ENCODE measurements at regions not wholly inside any gene's neighbourhood (a gene's known extent, or its start where the extent isn't known, plus 50 kb on each side); places are given as distances from the start of the nearest gene placed in this dataset.

DNA sequence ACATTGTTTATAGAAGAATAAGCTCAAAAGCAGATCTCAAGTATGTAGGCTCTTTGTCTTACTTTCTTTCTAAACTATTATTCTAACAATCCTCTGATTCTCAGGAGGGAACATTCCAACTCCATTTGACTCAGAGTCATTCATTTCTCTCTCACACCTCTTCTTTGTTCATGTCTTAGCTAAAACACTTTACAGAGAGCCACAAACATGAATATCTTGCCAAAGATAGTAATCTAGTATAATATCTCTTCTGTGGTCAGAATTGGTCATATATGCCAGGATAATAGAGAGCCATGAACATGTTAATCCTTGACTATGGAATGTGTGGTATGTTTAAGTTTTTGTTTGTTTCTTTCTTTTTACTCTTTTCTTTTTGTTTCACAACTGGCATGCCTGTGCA is 456.0 kb upstream of the PTCHD4 start (continued):
- TF ChIP-seq ATF3 (IDR thresholded peaks at IDR 0.05; ENCODE audit: borderline replicate concordance, extremely low read depth, low read depth, low read length) (no peak), RAD51 (IDR thresholded peaks at IDR 0.05) (no peak)

DNA sequence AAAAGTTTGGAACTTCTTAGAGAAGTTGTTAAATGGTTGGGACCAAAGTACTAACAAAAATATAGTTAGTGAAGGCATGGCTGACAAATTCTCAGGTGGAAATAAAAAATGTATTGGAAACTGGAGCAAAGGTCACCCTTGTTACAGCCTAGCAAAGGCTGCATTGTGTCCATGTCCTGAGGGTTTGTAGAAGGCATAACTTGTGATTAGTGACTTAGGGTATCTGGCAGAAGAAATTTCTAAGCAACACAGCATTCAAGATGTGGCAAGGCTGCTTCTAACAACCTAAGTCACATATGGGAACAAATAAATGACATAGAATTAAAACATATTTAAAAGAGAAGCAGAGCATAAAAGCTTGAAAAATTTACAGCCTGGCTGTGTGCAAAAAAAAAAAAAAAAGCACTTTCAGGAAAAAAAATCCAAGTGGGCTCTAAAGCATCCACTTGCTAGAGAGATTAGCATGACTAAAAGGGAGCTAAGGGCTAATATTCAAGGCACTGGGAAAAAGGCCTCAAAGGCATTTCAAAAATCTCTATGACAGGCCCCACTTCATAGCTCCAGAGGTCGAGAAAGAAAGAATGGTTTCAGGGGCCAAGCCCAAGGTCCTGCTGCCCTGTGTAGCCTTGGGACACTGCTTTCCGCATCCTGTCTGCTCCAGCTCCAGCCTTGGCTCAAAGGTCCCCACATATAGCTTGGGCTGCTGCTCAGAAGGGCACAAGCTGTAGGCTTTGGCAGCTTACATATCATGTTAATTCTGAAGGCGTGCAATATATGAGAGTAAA is 453.2 kb upstream of the PTCHD4 start:
- H3K4me2 ChIP-seq (ENCODE audit: control insufficient read depth, insufficient read depth) = no peak overlapping the region
- 13% methylated on average over 3 of the region's 3 CpGs for WGBS (ENCODE audit: insufficient coverage, insufficient replicate concordance, low lambda C conversion rate, missing lambda C conversion rate)
- H2AFZ ChIP-seq (ENCODE audit: control insufficient read depth, low read depth, low read length) = no peak overlapping the region
- in situ Hi-C loops (cut with MboI) = no loop called here
- no peaks in the 10 kb centered on the region for H3K4me1 ChIP-seq (ENCODE audit: control insufficient read depth, insufficient read depth, low read length)
- H3K9me3 ChIP-seq (replicated peaks; ENCODE audit: control insufficient read depth, insufficient read depth, low read length) = no peaks in the 10 kb centered on the region
- no peak overlapping the region for H3K9ac ChIP-seq (ENCODE audit: control insufficient read depth, insufficient read depth, low read length)
- RAD21 ChIA-PET (ENCODE audit: unreplicated experiment) = no interaction called here
- no peaks in the 10 kb centered on the region for H3K36me3 ChIP-seq (ENCODE audit: control insufficient read depth in 2 of 2, insufficient read depth in 2 of 2, low read length in 1 of 2)
- no peaks in the 10 kb centered on the region for H3K27me3 ChIP-seq (replicated peaks in 1 of 2; ENCODE audit: control insufficient read depth in 2 of 2, insufficient read depth in 2 of 2, low read length in 1 of 2)
- no peak for FAIRE-seq
- no peak overlapping the region for H3K4me3 ChIP-seq
- H3K27ac ChIP-seq (ENCODE audit: control insufficient read depth, insufficient read depth) = no peak overlapping the region
- POLR2A ChIA-PET = no interaction called here
- SMC1A ChIA-PET (ENCODE audit: uncharacterized antibody, unreplicated experiment) = no interaction called here
- no peak for ATAC-seq
- no peaks in the 10 kb centered on the region for H4K20me1 ChIP-seq (ENCODE audit: control insufficient read depth, insufficient read depth)
- no TSS peak for BruUV-seq (replicated peaks)
- DNase-seq (ENCODE audit: low read depth, low spot score) = no peak
- intact Hi-C loops (cut with micrococcal nuclease; ENCODE audit: unreplicated experiment) = no loop called here
- H3K79me2 ChIP-seq (ENCODE audit: control insufficient read depth, insufficient read depth, low read length) = no peaks in the 10 kb centered on the region
- CTCF ChIA-PET = interaction anchor here (0.6 kb wide), 1 partner anchor 1777 kb away, joined by 4 read pairs; no protein-coding TSS in a partner anchor
- TF ChIP-seq, protein P1, sequence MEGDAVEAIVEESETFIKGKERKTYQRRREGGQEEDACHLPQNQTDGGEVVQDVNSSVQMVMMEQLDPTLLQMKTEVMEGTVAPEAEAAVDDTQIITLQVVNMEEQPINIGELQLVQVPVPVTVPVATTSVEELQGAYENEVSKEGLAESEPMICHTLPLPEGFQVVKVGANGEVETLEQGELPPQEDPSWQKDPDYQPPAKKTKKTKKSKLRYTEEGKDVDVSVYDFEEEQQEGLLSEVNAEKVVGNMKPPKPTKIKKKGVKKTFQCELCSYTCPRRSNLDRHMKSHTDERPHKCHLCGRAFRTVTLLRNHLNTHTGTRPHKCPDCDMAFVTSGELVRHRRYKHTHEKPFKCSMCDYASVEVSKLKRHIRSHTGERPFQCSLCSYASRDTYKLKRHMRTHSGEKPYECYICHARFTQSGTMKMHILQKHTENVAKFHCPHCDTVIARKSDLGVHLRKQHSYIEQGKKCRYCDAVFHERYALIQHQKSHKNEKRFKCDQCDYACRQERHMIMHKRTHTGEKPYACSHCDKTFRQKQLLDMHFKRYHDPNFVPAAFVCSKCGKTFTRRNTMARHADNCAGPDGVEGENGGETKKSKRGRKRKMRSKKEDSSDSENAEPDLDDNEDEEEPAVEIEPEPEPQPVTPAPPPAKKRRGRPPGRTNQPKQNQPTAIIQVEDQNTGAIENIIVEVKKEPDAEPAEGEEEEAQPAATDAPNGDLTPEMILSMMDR (IDR thresholded peaks at IDR 0.05 in 2 of 3, conservative IDR thresholded peaks at IDR 0.05 in 1 of 3; ENCODE audit: control insufficient read depth in 2 of 3, extremely low read depth in 1 of 3, insufficient read depth in 1 of 3, low read depth in 3 of 3, low read length in 3 of 3) = no peak
- TF ChIP-seq WRNIP1 (IDR thresholded peaks at IDR 0.05; ENCODE audit: borderline replicate concordance, low read depth, low read length) (no peak), ATF3 (IDR thresholded peaks at IDR 0.05; ENCODE audit: borderline replicate concordance, extremely low read depth, low read depth, low read length) (no peak), POLR2AphosphoS2 (IDR thresholded peaks at IDR 0.05; ENCODE audit: low read depth, low read length) (no peak), GABPA (IDR thresholded peaks at IDR 0.05; ENCODE audit: low read depth) (no peak), KLF5 (IDR thresholded peaks at IDR 0.05; ENCODE audit: partially characterized antibody) (no peak), ZNF207 (IDR thresholded peaks at IDR 0.05; ENCODE audit: borderline replicate concordance) (no peak), CBX3 (IDR thresholded peaks at IDR 0.05; ENCODE audit: borderline replicate concordance, low read depth) (no peak), RBBP5 (conservative IDR thresholded peaks at IDR 0.05) (no peak), MEF2B (IDR thresholded peaks at IDR 0.05; ENCODE audit: partially characterized antibody, poor library complexity, severe bottlenecking) (no peak), TCF12 (IDR thresholded peaks at IDR 0.05; ENCODE audit: low read depth, low read length) (no peak), RAD21 (IDR thresholded peaks at IDR 0.05; ENCODE audit: insufficient read depth, low read depth, low read length) (no peak), ETV6 (conservative IDR thresholded peaks at IDR 0.05 in 1 of 2, IDR thresholded peaks at IDR 0.05 in 1 of 2; ENCODE audit: borderline replicate concordance in 1 of 2, low read depth in 1 of 2) (no peak), SRF (IDR thresholded peaks at IDR 0.05; ENCODE audit: low read depth in 2 of 2, low read length in 2 of 2) (no peak), IRF4 (IDR thresholded peaks at IDR 0.05; ENCODE audit: low read depth, low read length) (no peak), MEF2A (IDR thresholded peaks at IDR 0.05; ENCODE audit: insufficient read depth, low read depth, low read length) (no peak)

Measured in GM12878 (cell line).